H1 (cell line): ENCODE measurements at regions not wholly inside any gene's neighbourhood (a gene's known extent, or its start where the extent isn't known, plus 50 kb on each side); places are given as distances from the start of the nearest gene placed in this dataset.

ENCODE experiments used
- CTCF ChIA-PET: fragments of 300-600 bp; sonication (Branson Sonifier 250); formaldehyde crosslinking; loops from one replicate; lab custom pipeline; 2021; ENCODE audit not compliant: partially characterized antibody; lab: Charles Lee
- POLR2A ChIA-PET: fragments of 300-600 bp; sonication (Branson Sonifier 250); formaldehyde crosslinking; loops from one replicate; lab custom pipeline; 2021; ENCODE audit warnings: inconsistent platforms; ENCODE audit not compliant: partially characterized antibody; lab: Charles Lee
- DNase-seq, 2 experiments: peaks; one replicate each; pipeline versions ENCODE4 v3.0.0 to v3.0.0-alpha.2; 2010 to 2022; ENCODE audit warnings: low spot score in 2 of 2, low read depth in 1 of 2, mixed read lengths in 1 of 2
- FAIRE-seq: peaks from 2 replicates; lab custom pipeline; 2011; peaks lifted over from hg19 to GRCh38; lab: Jason Lieb, UNC
- H2AFZ ChIP-seq: 2 replicates; pipeline ENCODE4 v1.8.1; 2012; ENCODE audit warnings: low read length, inconsistent platforms
- H2AK5ac ChIP-seq: 2 replicates; pipeline ENCODE4 v1.6.1; 2013; ENCODE audit warnings: low read depth, low read length
- H2BK120ac ChIP-seq: replicated peaks from 2 replicates; pipeline ENCODE3; 2013; ENCODE audit warnings: low read depth, low read length, inconsistent platforms
- H2BK12ac ChIP-seq: 2 replicates; pipeline ENCODE4 v1.6.1; 2013; ENCODE audit warnings: low read depth, low read length
- H2BK15ac ChIP-seq: 2 replicates; pipeline ENCODE4 v1.6.1; 2013; ENCODE audit warnings: low read length
- H2BK20ac ChIP-seq: 2 replicates; pipeline ENCODE4 v1.6.1; 2013; ENCODE audit warnings: low read length
- H2BK5ac ChIP-seq: 2 replicates; pipeline ENCODE4 v1.6.1; 2013; ENCODE audit warnings: low read depth, low read length
- H3K14ac ChIP-seq: 2 replicates; pipeline ENCODE4 v1.6.1; 2013; ENCODE audit warnings: inconsistent platforms; ENCODE audit not compliant: insufficient read length
- H3K18ac ChIP-seq: 2 replicates; pipeline ENCODE4 v1.6.1; 2013; ENCODE audit warnings: low read length; ENCODE audit errors: extremely low read depth
- H3K23ac ChIP-seq: 2 replicates; pipeline ENCODE4 v1.6.1; 2013; ENCODE audit warnings: inconsistent platforms; ENCODE audit not compliant: insufficient read length
- H3K23me2 ChIP-seq: 2 replicates; pipeline ENCODE4 v1.6.1; 2013; ENCODE audit warnings: low read depth, low read length
- H3K27ac ChIP-seq: 2 replicates; pipeline ENCODE4 v1.6.1; 2011; ENCODE audit warnings: low read depth, low read length, inconsistent platforms
- H3K27me3 ChIP-seq, 4 experiments: replicated peaks in 1 of 4; 1 replicate in 1 of 4; 2 replicates in 3 of 4; pipeline versions ENCODE4 v1.6.1 to v1.8.1; 2011 to 2013; ENCODE audit warnings: low read length in 3 of 4, mild to moderate bottlenecking in 3 of 4, inconsistent platforms in 2 of 4, mixed read lengths in 2 of 4, moderate library complexity in 1 of 4; ENCODE audit not compliant: control insufficient read depth in 3 of 4, insufficient read depth in 3 of 4; ENCODE audit errors: extremely low read depth in 1 of 4
- H3K36me3 ChIP-seq, 4 experiments: 2 replicates each; pipeline versions ENCODE4 v1.6.1 to v1.8.1; 2011 to 2013; ENCODE audit warnings: mild to moderate bottlenecking in 4 of 4, low read length in 3 of 4, moderate library complexity in 2 of 4, control low read depth in 1 of 4, inconsistent platforms in 1 of 4; ENCODE audit not compliant: insufficient read depth in 4 of 4, control insufficient read depth in 2 of 4
- H3K4ac ChIP-seq: replicated peaks from 2 replicates; pipeline ENCODE3; 2013; ENCODE audit warnings: low read length, low read depth, mixed read lengths, inconsistent platforms; ENCODE audit not compliant: insufficient read length
- H3K4me1 ChIP-seq, 4 experiments: replicated peaks in 1 of 4; 1 replicate in 1 of 4; 2 replicates in 3 of 4; pipeline versions ENCODE4 v1.6.1 to v1.8.1; 2011 to 2013; ENCODE audit warnings: low read length in 3 of 4, inconsistent platforms in 2 of 4, mixed read lengths in 1 of 4; ENCODE audit not compliant: insufficient read depth in 4 of 4, control insufficient read depth in 3 of 4
- H3K4me2 ChIP-seq, 2 experiments: 2 replicates each; pipeline versions ENCODE4 v1.6.1 to v1.8.1; 2011 to 2013; ENCODE audit warnings: low read depth in 2 of 2, low read length in 2 of 2, control low read depth in 1 of 2, inconsistent platforms in 1 of 2, mild to moderate bottlenecking in 1 of 2; ENCODE audit not compliant: insufficient read depth in 1 of 2
- H3K4me3 ChIP-seq, 4 experiments: fragments of 200-600, 300-600 bp in 1 of 4; sonication (generic), shearing (Covaris generic), sonication (Bioruptor Twin) in 1 of 4; 2 replicates each; pipeline versions ENCODE4 v1.5.1 to v1.8.1; 2011 to 2016; ENCODE audit warnings: low read length in 4 of 4, low read depth in 3 of 4, control low read depth in 2 of 4, inconsistent platforms in 2 of 4, mild to moderate bottlenecking in 2 of 4, mixed read lengths in 1 of 4, moderate library complexity in 1 of 4; ENCODE audit not compliant: insufficient read depth in 2 of 4; ENCODE audit errors: extremely low read depth in 1 of 4
- H3K56ac ChIP-seq: replicated peaks from 2 replicates; pipeline ENCODE3; 2013; ENCODE audit warnings: low read depth, mild to moderate bottlenecking, mixed read lengths, low read length, inconsistent platforms; ENCODE audit not compliant: insufficient read length
- H3K79me1 ChIP-seq: 2 replicates; pipeline ENCODE4 v1.6.1; 2013; ENCODE audit warnings: low read depth, low read length, control low read depth
- H3K79me2 ChIP-seq, 2 experiments: 2 replicates each; pipeline versions ENCODE4 v1.6.1 to v1.8.1; 2012 to 2013; ENCODE audit warnings: low read length in 2 of 2, mild to moderate bottlenecking in 2 of 2, inconsistent platforms in 1 of 2; ENCODE audit not compliant: insufficient read depth in 2 of 2, control insufficient read depth in 1 of 2
- H3K9ac ChIP-seq, 4 experiments: replicated peaks in 1 of 4; 1 replicate in 1 of 4; 2 replicates in 3 of 4; pipeline versions ENCODE4 v1.6.1 to v1.8.1; 2011 to 2013; ENCODE audit warnings: low read depth in 3 of 4, low read length in 3 of 4, control low read depth in 2 of 4, mild to moderate bottlenecking in 2 of 4, moderate library complexity in 2 of 4, inconsistent platforms in 1 of 4; ENCODE audit errors: extremely low read depth in 1 of 4
- H3K9me3 ChIP-seq, 2 experiments: 2 replicates each; pipeline versions ENCODE4 v1.6.1 to v1.8.1; 2012 to 2013; ENCODE audit warnings: mild to moderate bottlenecking in 2 of 2, moderate library complexity in 2 of 2, control low read depth in 1 of 2, inconsistent platforms in 1 of 2, low read depth in 1 of 2, low read length in 1 of 2, mixed read lengths in 1 of 2; ENCODE audit not compliant: insufficient read depth in 2 of 2
- H4K20me1 ChIP-seq, 2 experiments: replicated peaks in 1 of 2; 2 replicates each; pipeline versions ENCODE3 to v1.8.1; 2011 to 2013; ENCODE audit warnings: inconsistent platforms in 2 of 2, low read length in 2 of 2, mild to moderate bottlenecking in 1 of 2; ENCODE audit not compliant: insufficient read depth in 2 of 2, control insufficient read depth in 1 of 2
- H4K5ac ChIP-seq: 2 replicates; pipeline ENCODE4 v1.6.1; 2013; ENCODE audit warnings: low read length, low read depth, mixed read lengths, inconsistent platforms; ENCODE audit not compliant: insufficient read length
- H4K8ac ChIP-seq: 2 replicates; pipeline ENCODE4 v1.8.0; 2013; ENCODE audit warnings: mild to moderate bottlenecking, moderate library complexity, low read length, inconsistent platforms; ENCODE audit not compliant: insufficient read depth; ENCODE audit errors: extremely low read depth
- H4K91ac ChIP-seq: replicated peaks from 2 replicates; pipeline ENCODE3; 2013; ENCODE audit warnings: low read length, mixed read lengths, inconsistent platforms; ENCODE audit not compliant: insufficient read length
- CTBP2 ChIP-seq: IDR thresholded peaks from 2 replicates; pipeline ENCODE4 v1.7.0; 2011; ENCODE audit warnings: borderline replicate concordance, mild to moderate bottlenecking, moderate library complexity, mixed read lengths, low read length; ENCODE audit not compliant: insufficient read depth, insufficient read length
- CTCF ChIP-seq, 3 experiments: IDR thresholded peaks; 1 replicate in 2 of 3; 2 replicates in 1 of 3; pipeline versions ENCODE4 v1.5.1 to v1.6.1; 2011; ENCODE audit warnings: low read length in 3 of 3, mild to moderate bottlenecking in 3 of 3, inconsistent platforms in 2 of 3, low read depth in 1 of 3, moderate library complexity in 1 of 3; ENCODE audit not compliant: insufficient read depth in 1 of 3; ENCODE audit errors: control extremely low read depth in 1 of 3
- GTF2F1 ChIP-seq: IDR thresholded peaks from 2 replicates; pipeline ENCODE4 v1.6.1; 2012; ENCODE audit warnings: low read depth, low read length, improper control_type of control experiment, borderline replicate concordance
- PHF8 ChIP-seq: fragments of 200-600 bp; sonication (generic); conservative IDR thresholded peaks from 2 replicates; pipeline ENCODE4 v1.7.1; 2012; ENCODE audit warnings: low read depth, mild to moderate bottlenecking, inconsistent platforms, low read length, moderate library complexity
- RBBP5 ChIP-seq: IDR thresholded peaks from 2 replicates; pipeline ENCODE4 v1.7.1; 2012; ENCODE audit warnings: low read depth, mild to moderate bottlenecking, inconsistent platforms, low read length, moderate library complexity, borderline replicate concordance
- RXRA ChIP-seq: IDR thresholded peaks from 2 replicates; pipeline ENCODE4 v1.6.1; 2011; ENCODE audit warnings: low read depth, mild to moderate bottlenecking, low read length, moderate library complexity; ENCODE audit not compliant: insufficient read depth
- SIN3A ChIP-seq, 2 experiments: IDR thresholded peaks in 1 of 2; conservative IDR thresholded peaks in 1 of 2; 2 replicates each; pipeline ENCODE4 v1.6.1; 2011 to 2012; ENCODE audit warnings: low read length in 2 of 2, improper control_type of control experiment in 1 of 2, low read depth in 1 of 2, mild to moderate bottlenecking in 1 of 2
- YY1 ChIP-seq: IDR thresholded peaks from 2 replicates; pipeline ENCODE4 v1.6.1; 2011; ENCODE audit warnings: low read depth, mild to moderate bottlenecking, low read length
- WGBS, 2 experiments: shearing (Covaris generic) in 1 of 2; methylation state at CpG; one replicate each; pipeline versions ENCODE4 v1.1.6 to v1.1.7; 2013 to 2015; ENCODE audit warnings: low lambda C conversion rate in 2 of 2, mixed read lengths in 2 of 2, inconsistent platforms in 1 of 2, low coverage in 1 of 2, missing lambda C conversion rate in 1 of 2; ENCODE audit not compliant: insufficient replicate concordance in 2 of 2, insufficient coverage in 1 of 2, insufficient read length in 1 of 2; ENCODE audit errors: extremely low coverage in 1 of 2, missing lambda C conversion rate in 1 of 2; 5-methylcytosine and 5-hydroxymethylcytosine counted together

- no peak overlapping the region for H3K23ac ChIP-seq
- H2AK5ac ChIP-seq, result no peak overlapping the region
- H2BK20ac ChIP-seq, result no peak overlapping the region
- H3K79me2 ChIP-seq, result no peaks in the 10 kb centered on the region
- FAIRE-seq (no peak), DNase-seq (no peak)
- 0 out of 2 replicates have a peak overlapping the region, but pooled peaks have one; percentile 31 for H2BK15ac ChIP-seq
- ChIA-PET POLR2A (no interaction called here), CTCF (interaction anchor here (0.5 to 1.0 kb wide), 2 partner anchors 13 to 72 kb away, joined by 3 read pairs; no protein-coding TSS in a partner anchor)
- H3K4ac ChIP-seq, result no peak overlapping the region
- H3K23me2 ChIP-seq, result no peaks in the 10 kb centered on the region
- WGBS, 2 experiments, result 92% methylated on average over 4 of the region's 4 CpGs; no CpG with 5 or more reads in 1 of the 2 experiments
- H4K20me1 ChIP-seq, result no peaks in the 10 kb centered on the region
- no peaks in the 10 kb centered on the region for H3K27me3 ChIP-seq
- peaks cover 0 to 2% (median 0%) of the 10 kb centered on the region in 4 experiments; a peak in 1 of 7 replicates for H3K4me1 ChIP-seq
- H3K79me1 ChIP-seq, result no peaks in the 10 kb centered on the region
- no peak overlapping the region for H3K4me2 ChIP-seq
- no peak overlapping the region for H3K4me3 ChIP-seq
- H3K18ac ChIP-seq, result no peak overlapping the region
- no peak for TF ChIP-seq CTCF (IDR thresholded peaks at IDR 0.05; ENCODE audit: control extremely low read depth in 1 of 3, insufficient read depth in 1 of 3, low read depth in 1 of 3, low read length in 3 of 3)
- no peak for TF ChIP-seq GTF2F1
- no peak for TF ChIP-seq PHF8
- TF ChIP-seq YY1, result no peak
- no peak for TF ChIP-seq RBBP5
- no peak for TF ChIP-seq SIN3A (conservative IDR thresholded peaks at IDR 0.05 in 1 of 2, IDR thresholded peaks at IDR 0.05 in 1 of 2; ENCODE audit: low read depth in 1 of 2, low read length in 2 of 2)
- no peak for TF ChIP-seq CTBP2
- TF ChIP-seq RXRA, result no peak
- no peak overlapping the region for H3K56ac ChIP-seq
- H4K5ac ChIP-seq, result no peak overlapping the region
- no peak overlapping the region for H3K27ac ChIP-seq
- H3K14ac ChIP-seq, result no peak overlapping the region
- H2BK5ac ChIP-seq, result peak overlapping the region; percentile 8; the same call in 1 of the 2 replicates
- H4K91ac ChIP-seq, result no peak overlapping the region
- H2AFZ ChIP-seq, result no peak overlapping the region
- peaks cover 0 to 2% of the 10 kb centered on the region in 2 experiments; a peak in 1 of 4 replicates for H3K9me3 ChIP-seq
- H2BK120ac ChIP-seq, result no peak overlapping the region
- no peak overlapping the region for H3K9ac ChIP-seq
- no peak overlapping the region; the same call in 1 of the 2 replicates for H2BK12ac ChIP-seq
- H3K36me3 ChIP-seq, result no peaks in the 10 kb centered on the region
- H4K8ac ChIP-seq, result no peak overlapping the region
Observed at GRCh38 chr1:5586629-5587028, 405.6 kb downstream of the NPHP4 start.
